Brain microvascular endothelial cell (primary cell): ENCODE measurements at regions not wholly inside any gene's neighbourhood (a gene's known extent, or its start where the extent isn't known, plus 50 kb on each side); places are given as distances from the start of the nearest gene placed in this dataset.

Source experiments
- DNase-seq: peaks from one replicate; pipeline ENCODE4 v3.0.0-alpha.2; 2020
- H3K27ac ChIP-seq: fragments of 250-450 bp; sonication (Bioruptor Pico); 2 replicates; pipeline ENCODE4 v1.5.1; 2020; ENCODE audit warnings: mild to moderate bottlenecking, moderate library complexity
- H3K27me3 ChIP-seq: fragments of 250-450 bp; sonication (Bioruptor Pico); replicated peaks from 2 replicates; pipeline ENCODE4 v1.5.1; 2020; ENCODE audit warnings: mild to moderate bottlenecking
- H3K36me3 ChIP-seq: fragments of 250-450 bp; sonication (Bioruptor Pico); replicated peaks from 2 replicates; pipeline ENCODE4 v1.5.1; 2020; ENCODE audit warnings: mild to moderate bottlenecking
- H3K4me3 ChIP-seq: 2 replicates; pipeline ENCODE4 v1.5.1; 2011; ENCODE audit warnings: low read depth, mild to moderate bottlenecking, control low read depth, low read length, moderate library complexity
- in situ Hi-C: cut with HindIII; loops from 2 replicates; pipeline ENCODE4 v1.10.0; 2017; ENCODE audit warnings: low sequenced_read_pairs, low pct_ligation_motif_present
- TF ChIP-seq, protein P1 (sequence below): IDR thresholded peaks from 2 replicates; pipeline ENCODE4 v1.5.1; 2011; ENCODE audit warnings: low read depth, mild to moderate bottlenecking, moderate library complexity, low read length, control low read depth, inconsistent platforms; ENCODE audit errors: missing control alignments

DNA sequence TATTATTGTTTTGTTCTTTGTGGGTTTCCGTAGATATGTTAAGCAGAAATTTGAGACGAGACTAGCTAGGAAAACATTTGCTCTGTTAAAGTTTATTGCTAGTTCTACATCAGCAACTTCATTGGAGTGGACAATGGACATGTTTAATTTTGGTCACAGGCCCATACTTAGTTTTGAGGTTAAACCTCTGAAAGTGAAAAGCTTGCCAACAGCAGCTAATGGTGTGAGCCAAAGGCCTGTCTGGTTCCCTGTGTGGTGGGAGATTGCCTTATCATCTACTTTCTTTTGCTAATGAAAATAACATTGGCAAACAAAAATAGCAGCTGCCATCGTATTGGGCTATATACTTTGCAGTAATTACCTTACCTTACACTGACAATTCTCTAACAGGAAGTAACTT, 388.4 kb upstream of the FZD8 start:
- no peak for DNase-seq
- TF ChIP-seq, protein P1, sequence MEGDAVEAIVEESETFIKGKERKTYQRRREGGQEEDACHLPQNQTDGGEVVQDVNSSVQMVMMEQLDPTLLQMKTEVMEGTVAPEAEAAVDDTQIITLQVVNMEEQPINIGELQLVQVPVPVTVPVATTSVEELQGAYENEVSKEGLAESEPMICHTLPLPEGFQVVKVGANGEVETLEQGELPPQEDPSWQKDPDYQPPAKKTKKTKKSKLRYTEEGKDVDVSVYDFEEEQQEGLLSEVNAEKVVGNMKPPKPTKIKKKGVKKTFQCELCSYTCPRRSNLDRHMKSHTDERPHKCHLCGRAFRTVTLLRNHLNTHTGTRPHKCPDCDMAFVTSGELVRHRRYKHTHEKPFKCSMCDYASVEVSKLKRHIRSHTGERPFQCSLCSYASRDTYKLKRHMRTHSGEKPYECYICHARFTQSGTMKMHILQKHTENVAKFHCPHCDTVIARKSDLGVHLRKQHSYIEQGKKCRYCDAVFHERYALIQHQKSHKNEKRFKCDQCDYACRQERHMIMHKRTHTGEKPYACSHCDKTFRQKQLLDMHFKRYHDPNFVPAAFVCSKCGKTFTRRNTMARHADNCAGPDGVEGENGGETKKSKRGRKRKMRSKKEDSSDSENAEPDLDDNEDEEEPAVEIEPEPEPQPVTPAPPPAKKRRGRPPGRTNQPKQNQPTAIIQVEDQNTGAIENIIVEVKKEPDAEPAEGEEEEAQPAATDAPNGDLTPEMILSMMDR: no peak
- Histone ChIP-seq H3K36me3 (no peaks in the 10 kb centered on the region), H3K27me3 (no peaks in the 10 kb centered on the region), H3K27ac (no peak overlapping the region), H3K4me3 (no peak overlapping the region)
- in situ Hi-C loops: no loop called here

DNA sequence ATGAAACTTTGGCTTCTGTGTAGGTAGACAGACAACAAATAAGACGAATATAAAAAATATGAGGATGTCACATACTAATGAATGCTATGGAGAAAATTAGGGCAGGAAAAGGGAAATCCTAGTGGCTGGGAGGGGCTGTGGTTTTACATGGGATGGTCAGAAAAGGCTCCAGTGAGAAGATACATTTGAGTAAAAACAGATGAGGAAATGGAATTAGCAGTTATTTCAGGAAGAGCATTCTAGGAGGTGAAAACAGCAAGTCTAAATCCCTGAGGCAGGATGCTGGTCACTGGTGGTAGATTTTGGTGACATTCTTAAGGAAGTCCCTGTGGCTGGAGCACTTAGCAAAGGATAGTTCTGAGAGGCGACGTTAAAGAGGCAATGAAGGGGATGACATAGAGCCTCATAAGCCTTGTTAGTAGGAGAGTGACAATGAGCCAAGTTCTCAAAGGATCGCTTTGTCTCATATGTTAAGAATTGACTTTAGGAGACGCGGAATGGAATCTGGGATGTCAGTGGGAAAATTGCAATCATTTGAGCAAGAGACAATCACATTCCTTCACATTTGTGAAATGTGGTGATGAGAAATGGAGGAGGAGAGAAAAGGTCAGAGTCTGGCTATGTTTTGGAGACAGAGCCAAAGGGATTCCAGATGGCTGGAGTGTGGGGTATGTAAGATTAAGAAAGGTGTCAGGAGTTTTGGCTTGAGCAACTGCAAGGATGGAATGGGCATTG, 384.7 kb upstream of the FZD8 start:
- TF ChIP-seq, protein P1: no peak
- no peak overlapping the region for H3K27ac ChIP-seq
- H3K36me3 ChIP-seq: no peaks in the 10 kb centered on the region
- H3K27me3 ChIP-seq: no peaks in the 10 kb centered on the region
- in situ Hi-C loops: no loop called here
- no peak for DNase-seq
- no peak overlapping the region for H3K4me3 ChIP-seq

DNA sequence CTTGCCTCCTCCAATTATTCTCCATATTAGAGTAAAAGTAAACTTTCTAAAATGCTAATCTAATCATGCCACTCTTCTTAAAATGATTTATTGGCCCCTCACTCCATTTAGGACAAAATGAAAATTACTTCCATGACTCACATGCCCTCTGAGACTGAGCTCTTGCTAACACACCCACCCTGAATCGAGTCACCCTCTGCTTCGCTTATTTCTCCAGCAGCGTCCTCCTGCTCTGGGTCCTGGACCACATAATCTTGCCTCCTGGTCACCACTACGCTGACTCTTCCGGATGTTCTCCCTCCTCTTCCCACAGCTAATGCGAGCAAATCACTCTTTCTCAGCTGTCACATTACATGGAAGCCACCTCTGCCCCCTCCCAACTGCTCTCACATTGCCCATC, 384.0 kb upstream of the FZD8 start:
- H3K36me3 ChIP-seq: no peaks in the 10 kb centered on the region
- no peak overlapping the region for H3K4me3 ChIP-seq
- H3K27me3 ChIP-seq: no peaks in the 10 kb centered on the region
- in situ Hi-C loops: no loop called here
- H3K27ac ChIP-seq: no peak overlapping the region
- TF ChIP-seq, protein P1: no peak
- no peak for DNase-seq

DNA sequence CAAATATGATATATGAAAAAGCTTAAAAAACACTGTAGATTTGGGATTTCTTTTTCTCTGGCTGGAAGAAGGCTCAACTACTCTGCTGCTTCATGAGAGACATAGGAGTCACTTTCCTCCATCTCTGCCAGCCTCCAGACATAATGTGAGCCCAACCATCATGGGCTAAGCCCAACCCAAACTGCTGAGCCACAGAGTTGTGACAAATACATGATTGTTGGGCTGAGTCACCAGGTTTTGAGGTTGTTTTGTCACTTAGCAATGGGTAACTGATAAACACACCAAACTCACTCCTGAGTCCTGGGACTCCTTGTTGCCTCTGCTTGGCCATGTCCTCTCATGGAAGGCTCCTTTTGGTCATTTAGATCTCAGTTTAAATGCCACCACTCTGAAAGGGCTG, 381.8 kb upstream of the FZD8 start:
- Histone ChIP-seq H3K27ac (no peak overlapping the region), H3K27me3 (no peaks in the 10 kb centered on the region), H3K4me3 (no peak overlapping the region), H3K36me3 (no peaks in the 10 kb centered on the region)
- DNase-seq: peak; percentile 88
- in situ Hi-C loops: no loop called here
- TF ChIP-seq, protein P1: no peak

DNA sequence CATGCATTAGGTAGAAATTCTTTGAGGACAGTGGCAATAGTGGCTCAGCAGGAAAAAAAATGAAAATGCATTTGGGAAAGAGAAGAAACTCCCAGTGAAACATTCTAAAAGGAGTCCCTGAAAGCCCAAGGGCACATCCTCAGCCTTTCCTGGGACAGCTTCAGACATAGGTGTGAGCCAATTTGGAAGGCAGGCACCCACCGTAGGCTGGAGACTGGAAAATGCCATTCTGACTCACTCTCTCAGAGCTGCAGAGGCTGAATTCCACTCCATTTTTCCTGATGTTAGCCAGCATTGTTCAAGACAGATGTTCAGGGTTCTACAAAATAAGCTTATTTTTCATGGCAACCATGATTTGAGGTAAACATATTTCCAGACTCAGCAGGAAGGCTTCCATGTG, 379.0 kb upstream of the FZD8 start:
- no peak for DNase-seq
- TF ChIP-seq, protein P1: no peak
- Histone ChIP-seq H3K27ac (no peak overlapping the region), H3K36me3 (no peaks in the 10 kb centered on the region), H3K27me3 (no peaks in the 10 kb centered on the region), H3K4me3 (no peak overlapping the region)
- in situ Hi-C loops: no loop called here

DNA sequence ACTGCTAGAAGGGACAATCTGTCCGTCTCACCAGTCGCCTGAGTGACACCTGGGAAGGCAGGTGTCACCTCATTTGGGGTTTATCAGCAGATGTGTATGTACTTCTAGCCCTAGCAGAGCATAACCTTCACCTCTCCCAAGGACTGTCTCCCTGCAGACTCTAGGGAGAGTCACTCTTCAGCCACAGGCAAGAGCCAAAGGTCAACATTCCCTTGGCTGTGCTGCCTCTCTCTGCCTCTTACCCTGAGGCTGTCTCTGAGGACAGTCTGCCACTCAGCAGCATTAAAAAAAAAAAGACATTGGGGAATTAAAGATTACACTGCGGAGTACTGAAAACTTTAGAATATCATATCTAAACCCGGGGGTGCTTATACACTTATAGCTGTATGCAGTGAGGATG, 377.7 kb upstream of the FZD8 start:
- in situ Hi-C loops: no loop called here
- Histone ChIP-seq H3K4me3 (no peak overlapping the region), H3K27me3 (no peaks in the 10 kb centered on the region), H3K36me3 (no peaks in the 10 kb centered on the region), H3K27ac (no peak overlapping the region)
- TF ChIP-seq, protein P1: no peak
- no peak for DNase-seq
